Fibroblast of the aortic adventitia (primary cell): ENCODE measurements at regions not wholly inside any gene's neighbourhood (a gene's known extent, or its start where the extent isn't known, plus 50 kb on each side); places are given as distances from the start of the nearest gene placed in this dataset.

Experiments
- DNase-seq: peaks from one replicate; pipeline ENCODE4 v3.0.0-alpha.2; 2010; ENCODE audit warnings: low read depth
- H3K4me3 ChIP-seq: 2 replicates; pipeline ENCODE4 v1.5.1; 2011; ENCODE audit warnings: low read depth, mild to moderate bottlenecking, control low read depth, low read length, moderate library complexity
- CTCF ChIP-seq: IDR thresholded peaks from 2 replicates; pipeline ENCODE4 v1.5.1; 2011; ENCODE audit warnings: mild to moderate bottlenecking, low read length, control low read depth, inconsistent platforms; ENCODE audit not compliant: insufficient read depth

GRCh38 chr6:11433860-11434259 is 103.7 kb upstream of the TMEM170B start:
- DNase-seq, result no peak
- TF ChIP-seq CTCF, result no peak

GRCh38 chr6:11432713-11433450 is 104.7 kb upstream of the TMEM170B start:
- H3K4me3 ChIP-seq, result no peak overlapping the region
- peak; percentile 61 for DNase-seq
- TF ChIP-seq CTCF, result no peak

More at GRCh38 chr6:11433860-11434259, 103.7 kb upstream of the TMEM170B start:
- no peak overlapping the region for H3K4me3 ChIP-seq

DNA sequence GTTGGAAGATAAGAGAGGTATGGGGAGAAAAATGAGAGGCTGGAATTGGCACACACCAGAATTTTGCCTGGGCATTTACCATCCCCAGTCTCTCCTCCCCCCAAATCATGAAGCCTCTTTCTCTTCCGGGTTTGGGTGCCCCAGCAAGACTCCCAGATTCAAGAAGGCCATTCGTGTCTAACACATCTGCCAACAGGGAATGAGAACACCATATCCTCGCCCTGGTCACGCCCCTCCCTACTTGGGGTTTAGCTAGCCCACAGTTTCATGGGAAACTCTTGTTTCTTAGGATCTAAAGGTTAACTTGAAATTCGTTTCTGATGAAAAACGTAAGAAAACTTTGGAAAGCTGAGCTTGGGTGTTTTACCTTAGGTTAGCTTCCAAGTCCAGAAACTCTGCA is 105.5 kb upstream of the TMEM170B start:
- TF ChIP-seq CTCF, result no peak
- H3K4me3 ChIP-seq, result no peak overlapping the region
- DNase-seq, result no peak

DNA sequence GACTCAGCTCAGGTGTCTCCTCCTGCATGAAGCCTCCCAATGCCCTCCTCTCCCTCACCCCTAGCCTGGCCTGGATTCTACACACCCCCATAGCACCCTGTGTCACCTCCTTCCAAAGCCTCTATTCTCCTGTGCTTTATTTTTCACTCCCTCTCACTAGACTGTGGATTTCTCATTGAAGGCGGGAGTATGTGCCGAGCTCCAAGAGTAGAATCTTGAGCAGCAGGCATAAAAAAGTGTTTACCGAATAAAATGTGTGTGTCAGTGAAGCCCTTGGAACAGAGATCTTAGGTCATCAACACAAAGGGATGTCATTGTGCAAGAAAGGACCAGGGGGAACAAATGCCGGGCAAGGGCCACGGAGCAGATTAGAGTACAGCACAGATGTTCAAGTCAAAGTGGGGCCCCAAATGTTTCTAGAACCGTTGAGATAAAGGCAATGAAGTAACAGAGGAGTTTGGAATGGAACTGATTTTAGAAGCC is 106.1 kb upstream of the TMEM170B start:
- TF ChIP-seq CTCF, result no peak
- no peak overlapping the region for H3K4me3 ChIP-seq
- no peak for DNase-seq

- no peak for TF ChIP-seq CTCF
- no peak for DNase-seq
- no peak overlapping the region for H3K4me3 ChIP-seq
These were observed 107.5 kb upstream of the TMEM170B start for GRCh38 chr6:11430036-11430435.

DNA sequence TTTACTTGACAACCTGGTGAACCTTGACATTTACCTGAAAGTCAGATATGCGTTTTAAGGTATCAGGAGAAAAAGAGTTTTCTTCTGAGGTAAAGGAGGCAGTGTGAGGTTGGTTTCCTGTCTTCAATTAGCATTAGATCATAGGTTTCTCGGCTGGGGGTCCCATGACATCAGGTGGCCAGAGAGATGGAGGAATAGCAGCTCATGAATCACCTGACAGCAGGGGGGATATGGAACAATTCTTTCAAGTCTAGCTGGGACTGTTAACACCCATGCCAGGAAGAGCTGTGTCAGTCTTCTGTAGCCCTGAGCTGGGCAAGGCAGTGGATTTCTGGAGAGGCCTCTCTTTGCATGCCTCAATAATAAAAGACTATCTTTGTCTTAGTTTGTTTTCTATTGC is 108.0 kb upstream of the TMEM170B start:
- DNase-seq, result no peak
- H3K4me3 ChIP-seq, result no peak overlapping the region

More for the DNA sequence above, 108.0 kb upstream of the TMEM170B start:
- TF ChIP-seq CTCF, result no peak
